Peyer's patch (tissue), 4 donors: ENCODE measurements at regions not wholly inside any gene's neighbourhood (a gene's known extent, or its start where the extent isn't known, plus 50 kb on each side); places are given as distances from the start of the nearest gene placed in this dataset.

Source experiments
- POLR2A ChIP-seq, 2 donors: fragments of 450-650 bp; IDR thresholded peaks; one replicate each; pipeline ENCODE4 v1.5.1; 2017; ENCODE audit warnings: antibody characterized with exemption in 2 of 2, mild to moderate bottlenecking in 2 of 2, moderate library complexity in 2 of 2
- TF ChIP-seq, protein P1 (sequence below), 6 experiments: fragments of 450-650 bp in 4 of 6; fragments of 200-600 bp in 2 of 6; sonication (generic) in 1 of 6; IDR thresholded peaks; one replicate each; pipeline ENCODE4 v1.5.1; 2017 to 2019; ENCODE audit warnings: antibody characterized with exemption in 6 of 6, mild to moderate bottlenecking in 3 of 6, moderate library complexity in 1 of 6

DNA sequence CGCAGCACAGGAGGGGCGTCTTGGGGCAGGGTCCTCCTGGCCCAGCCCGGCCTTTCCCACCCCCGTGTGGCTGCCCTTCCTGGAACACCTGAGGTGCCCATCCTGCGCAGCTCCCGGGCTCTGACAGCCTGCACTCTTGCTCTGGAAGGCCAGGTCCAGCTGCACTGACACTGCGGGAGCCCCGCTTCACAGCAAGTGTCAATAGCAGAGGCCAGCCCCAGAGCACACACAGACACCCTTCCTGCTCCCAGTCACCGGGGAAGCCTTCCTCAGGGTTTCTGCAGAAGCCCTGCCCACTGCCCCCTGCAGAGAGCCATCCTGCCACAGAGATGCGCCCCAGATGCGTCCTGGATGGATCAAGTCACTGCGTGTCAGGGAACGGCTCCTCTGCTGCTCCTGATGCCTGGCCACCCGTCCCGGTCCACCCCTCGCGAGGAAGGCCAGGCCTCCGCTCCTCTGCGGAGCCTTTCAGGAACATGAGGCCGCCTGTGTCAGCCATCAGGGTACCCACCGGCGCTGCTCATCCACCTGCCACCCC lies 519.2 kb upstream of the MYT1L start:
- TF ChIP-seq, protein P1, sequence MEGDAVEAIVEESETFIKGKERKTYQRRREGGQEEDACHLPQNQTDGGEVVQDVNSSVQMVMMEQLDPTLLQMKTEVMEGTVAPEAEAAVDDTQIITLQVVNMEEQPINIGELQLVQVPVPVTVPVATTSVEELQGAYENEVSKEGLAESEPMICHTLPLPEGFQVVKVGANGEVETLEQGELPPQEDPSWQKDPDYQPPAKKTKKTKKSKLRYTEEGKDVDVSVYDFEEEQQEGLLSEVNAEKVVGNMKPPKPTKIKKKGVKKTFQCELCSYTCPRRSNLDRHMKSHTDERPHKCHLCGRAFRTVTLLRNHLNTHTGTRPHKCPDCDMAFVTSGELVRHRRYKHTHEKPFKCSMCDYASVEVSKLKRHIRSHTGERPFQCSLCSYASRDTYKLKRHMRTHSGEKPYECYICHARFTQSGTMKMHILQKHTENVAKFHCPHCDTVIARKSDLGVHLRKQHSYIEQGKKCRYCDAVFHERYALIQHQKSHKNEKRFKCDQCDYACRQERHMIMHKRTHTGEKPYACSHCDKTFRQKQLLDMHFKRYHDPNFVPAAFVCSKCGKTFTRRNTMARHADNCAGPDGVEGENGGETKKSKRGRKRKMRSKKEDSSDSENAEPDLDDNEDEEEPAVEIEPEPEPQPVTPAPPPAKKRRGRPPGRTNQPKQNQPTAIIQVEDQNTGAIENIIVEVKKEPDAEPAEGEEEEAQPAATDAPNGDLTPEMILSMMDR (IDR thresholded peaks at IDR 0.05) = no peak
- TF ChIP-seq POLR2A (IDR thresholded peaks at IDR 0.05) = no peak
